ENCODE measurements at regions not wholly inside any gene's neighbourhood (a gene's known extent, or its start where the extent isn't known, plus 50 kb on each side); places are given as distances from the start of the nearest gene placed in this dataset.

DNA sequence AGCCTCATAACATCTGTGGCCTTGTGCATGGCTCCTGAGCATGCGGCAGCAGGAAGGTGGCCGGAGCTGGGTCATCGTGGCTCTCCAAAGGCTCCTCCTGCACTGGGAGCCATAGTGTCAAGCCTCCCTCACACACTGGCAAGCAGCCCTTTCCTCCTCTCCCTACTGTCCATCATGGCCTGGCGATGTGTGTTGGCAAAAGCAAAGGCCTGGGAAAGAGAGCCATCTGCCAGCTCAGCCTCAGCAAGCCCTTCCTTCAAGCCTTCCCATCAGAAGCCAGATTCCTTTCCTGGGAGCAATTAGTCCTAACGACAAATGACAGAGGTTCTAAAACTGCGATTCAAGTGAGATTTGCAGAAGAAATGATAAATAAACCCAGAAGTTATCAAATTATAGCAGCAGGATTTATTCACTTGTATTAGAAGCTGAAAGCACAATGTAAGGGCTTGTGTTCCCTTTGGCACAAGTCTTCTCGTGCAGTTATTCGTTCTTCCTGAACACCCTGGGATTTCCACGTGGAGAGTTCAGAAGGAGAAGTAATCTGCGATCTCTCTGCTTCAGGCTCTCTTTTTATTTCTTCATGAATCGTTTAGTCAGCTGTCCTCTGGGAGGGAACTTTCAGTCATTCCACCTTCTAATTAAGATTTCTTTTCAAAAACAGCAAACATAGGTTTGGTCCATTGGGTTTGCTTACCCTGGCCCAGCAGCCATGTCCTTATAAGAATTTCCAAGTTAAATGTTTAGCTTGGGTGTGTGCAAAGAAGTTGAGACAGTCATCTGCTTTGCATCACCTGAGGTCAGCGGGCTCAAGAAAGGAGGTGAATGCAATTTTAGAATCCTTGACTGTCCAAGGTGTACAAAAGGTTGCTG is 110.3 kb upstream of the TMC3 start:
- DNase-seq (ENCODE audit: low spot score) = no peak

DNA sequence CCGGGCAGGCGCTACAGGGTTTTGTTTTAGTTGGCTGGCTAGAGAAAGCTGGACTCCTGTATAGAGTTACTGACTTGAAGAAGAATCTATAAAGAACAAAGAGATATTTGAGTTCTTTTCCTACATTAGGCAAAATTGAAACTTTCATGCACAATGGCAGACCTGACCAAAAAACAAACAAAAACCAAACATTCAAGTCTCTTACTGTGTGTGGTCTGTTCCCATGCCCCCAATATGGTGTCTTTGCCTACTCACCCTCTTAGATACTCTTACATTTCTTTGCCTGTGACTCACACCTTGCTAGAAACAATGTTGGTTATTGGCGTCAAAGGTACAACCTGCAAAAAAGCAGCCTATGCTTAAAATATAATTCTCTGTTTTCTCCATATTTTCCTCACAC is 109.5 kb upstream of the TMC3 start:
- DNase-seq (ENCODE audit: low spot score) = no peak

DNA sequence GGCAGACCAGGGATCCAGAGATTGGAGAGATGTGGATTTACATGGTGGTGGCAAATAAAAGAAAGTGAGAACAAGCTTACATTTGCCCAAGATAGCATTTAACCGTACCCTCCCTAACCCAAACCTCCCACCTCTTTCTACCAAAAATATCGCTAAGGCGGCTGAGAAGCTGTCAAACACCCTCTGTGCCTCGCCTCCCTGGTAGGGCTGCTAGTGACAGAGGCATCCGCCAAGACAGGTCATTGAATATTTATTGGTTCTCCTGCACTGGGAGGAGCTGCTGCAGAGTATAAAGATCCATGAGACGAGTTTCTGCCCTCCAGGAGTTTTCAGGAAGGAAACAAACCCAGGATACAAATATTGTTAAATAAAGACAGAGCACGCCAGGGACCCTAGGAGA is 107.3 kb upstream of the TMC3 start:
- DNase-seq (ENCODE audit: low spot score) = no peak

DNA sequence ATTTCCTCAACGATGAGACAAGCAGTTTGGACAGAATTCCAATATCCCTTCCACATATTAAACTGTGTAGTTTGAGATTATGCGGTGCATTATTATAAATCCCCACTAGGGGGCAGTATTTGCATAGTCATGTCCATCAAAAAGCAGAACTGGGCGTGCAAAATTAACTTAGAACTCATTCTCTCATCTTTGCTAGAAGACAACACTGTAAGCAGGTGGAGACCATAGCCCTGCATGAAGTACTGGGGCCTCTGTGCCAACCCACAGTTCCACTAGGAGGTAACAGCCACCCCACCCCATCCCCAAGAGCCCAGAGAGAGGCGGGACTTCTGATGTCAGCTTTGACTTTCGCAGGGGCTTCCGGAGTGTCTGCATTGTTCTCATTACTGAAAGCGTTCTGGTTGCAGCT is 106.6 kb upstream of the TMC3 start:
- peak; percentile 53 for DNase-seq (ENCODE audit: low spot score)

DNA sequence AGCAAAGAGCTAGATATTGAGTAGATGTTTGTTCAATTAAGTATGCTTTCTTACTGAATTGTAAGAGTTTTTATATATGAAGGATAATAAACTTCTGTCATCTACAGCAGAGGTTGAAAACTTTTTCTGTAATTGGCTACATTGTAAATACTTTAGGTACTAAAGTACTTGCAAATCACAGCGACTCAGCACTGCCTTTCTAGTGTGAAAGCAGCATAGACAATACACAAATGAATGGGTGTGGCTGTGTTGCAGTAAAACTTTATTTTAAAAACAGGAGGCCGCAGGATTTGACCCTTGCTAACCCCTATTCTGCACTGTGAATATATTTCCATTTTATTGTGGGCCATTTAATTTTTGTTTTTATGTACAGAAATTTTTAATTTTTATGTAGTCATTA is 104.3 kb upstream of the TMC3 start:
- no peak for DNase-seq (ENCODE audit: low spot score)

DNA sequence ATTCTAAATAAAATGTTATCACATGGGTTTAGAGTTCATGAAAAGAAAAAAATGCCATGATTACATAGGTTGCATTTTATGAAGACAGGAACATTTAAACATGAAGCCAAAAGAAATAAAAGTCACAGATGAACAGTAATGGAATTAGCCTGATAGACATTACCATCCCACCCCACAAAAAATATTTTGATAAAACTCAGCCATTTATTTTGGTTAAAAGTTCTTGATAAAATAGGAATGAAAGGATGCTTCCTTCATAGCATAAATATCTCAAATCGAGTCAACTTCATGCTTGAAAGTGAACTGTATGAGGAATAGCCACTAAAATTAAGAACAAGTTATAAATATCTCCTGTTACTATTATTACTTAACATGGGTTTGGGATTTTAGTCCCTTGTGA is 101.9 kb upstream of the TMC3 start:
- no peak for DNase-seq (ENCODE audit: low spot score)

DNA sequence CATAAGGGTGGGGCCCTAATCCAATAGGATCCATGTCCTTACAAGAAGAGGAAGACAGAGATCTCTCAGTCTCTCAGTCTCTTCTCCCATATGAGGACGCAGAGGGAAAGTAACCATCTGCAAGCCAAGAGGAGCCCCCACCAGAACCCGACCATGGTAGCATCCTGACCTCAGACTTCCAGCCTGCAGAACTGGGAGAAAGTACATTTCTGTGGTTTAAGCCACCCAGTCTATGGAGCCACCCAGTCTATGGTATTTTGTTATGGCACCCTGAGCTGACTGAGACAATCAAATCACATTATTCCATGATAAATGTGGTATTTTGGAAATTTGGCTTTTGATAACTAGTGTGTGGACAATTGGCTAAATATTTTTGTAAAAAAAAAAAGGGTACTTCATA is 101.5 kb upstream of the TMC3 start:
- no peak for DNase-seq (ENCODE audit: low spot score)

DNA sequence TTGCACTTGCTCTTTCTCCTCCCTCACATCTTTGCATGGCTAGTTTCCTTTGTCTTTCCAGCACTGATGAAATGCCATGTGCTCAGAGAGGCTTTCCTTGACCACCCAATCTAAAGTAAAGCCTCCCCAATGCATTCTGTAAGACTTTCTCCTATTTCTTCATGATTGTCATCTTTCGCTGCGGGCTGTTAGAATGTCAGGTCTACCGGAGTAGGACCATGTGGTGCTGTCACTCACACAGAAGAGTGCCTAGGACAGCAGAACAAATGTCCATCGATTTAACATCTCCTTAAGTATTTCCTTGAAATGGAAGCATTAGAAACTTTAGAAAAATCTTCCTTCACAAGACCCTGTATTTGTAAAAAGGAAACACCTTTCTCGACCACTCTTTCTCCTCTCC is 99.9 kb upstream of the TMC3 start:
- no peak for DNase-seq (ENCODE audit: low spot score)

DNA sequence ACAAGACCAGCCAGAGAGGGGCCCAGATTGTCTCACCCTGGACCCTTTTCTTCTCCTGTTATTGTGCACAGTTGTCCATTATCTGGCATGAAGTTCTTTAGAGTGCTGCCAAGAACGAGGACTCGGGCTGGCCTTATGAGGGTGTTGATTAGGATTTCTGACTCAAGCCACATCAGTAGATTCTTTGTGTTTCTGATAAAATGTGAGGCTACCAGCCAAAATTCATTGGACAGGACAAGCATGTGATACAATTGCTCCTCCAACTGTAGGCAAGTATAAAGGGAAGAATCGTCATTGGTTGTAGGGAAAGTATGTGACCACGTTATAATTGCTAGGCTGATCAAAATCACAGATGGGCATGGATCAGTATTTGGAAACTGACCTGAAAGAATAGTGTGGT is 99.2 kb upstream of the TMC3 start:
- DNase-seq (ENCODE audit: low spot score) = no peak

DNA sequence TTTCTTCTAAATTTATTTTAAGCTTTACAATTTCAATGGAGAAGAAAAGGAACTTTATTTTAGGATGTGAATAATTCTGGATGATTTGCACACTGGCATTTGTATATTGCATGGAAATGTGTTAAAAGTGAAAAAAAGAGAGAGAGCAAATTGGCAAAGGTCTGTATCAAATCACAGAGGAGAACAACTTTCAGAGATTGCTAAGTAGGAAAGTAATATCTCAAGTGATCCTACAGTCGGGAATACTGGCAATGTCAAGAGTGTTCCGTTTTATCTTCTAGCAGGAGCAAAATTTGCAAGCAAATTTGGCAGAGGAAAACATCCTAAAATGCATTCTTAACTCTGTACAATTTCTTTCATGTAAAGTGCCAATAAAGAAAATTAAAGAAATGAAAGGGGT is 97.1 kb upstream of the TMC3 start:
- no peak for DNase-seq (ENCODE audit: low spot score)

DNA sequence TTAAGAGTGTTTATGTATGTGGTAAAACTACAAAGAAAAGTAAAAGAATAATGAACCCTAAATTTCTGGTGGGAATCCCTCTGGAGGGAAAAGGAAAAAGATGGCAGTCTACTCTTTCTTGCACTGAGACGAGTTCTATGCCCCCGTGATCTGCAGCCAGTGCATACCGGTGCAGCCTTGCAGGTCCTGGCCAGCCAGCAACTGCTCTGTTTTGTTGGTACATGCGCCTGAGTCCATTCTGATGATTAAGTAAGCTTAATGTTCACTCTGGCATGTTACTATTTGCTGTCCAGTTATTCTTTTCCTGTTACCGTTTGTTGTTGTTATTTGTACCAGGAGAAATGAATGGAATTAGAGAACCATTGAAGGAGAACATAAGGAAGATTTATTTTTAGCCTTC is 95.1 kb upstream of the TMC3 start:
- DNase-seq (ENCODE audit: low spot score) = no peak

DNA sequence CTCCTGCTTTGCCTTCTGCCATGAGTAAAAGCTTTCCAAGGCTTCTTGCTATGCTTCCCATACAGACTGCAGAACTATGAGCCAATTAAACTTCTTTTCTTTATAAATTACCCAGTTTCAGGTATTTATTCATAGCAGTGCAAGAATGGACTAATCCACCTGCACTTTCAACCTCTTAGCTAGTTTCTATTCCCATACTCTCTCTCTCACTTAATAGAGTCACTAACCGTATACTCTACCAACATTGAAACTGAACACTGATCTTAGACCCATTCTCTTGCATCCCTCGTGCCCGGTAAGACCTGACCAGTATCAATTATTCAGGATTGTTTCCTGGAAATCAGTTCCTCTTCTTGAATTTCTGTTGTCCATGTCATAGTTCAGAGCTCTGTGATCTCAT is 92.7 kb upstream of the TMC3 start:
- DNase-seq (ENCODE audit: low spot score) = no peak

DNA sequence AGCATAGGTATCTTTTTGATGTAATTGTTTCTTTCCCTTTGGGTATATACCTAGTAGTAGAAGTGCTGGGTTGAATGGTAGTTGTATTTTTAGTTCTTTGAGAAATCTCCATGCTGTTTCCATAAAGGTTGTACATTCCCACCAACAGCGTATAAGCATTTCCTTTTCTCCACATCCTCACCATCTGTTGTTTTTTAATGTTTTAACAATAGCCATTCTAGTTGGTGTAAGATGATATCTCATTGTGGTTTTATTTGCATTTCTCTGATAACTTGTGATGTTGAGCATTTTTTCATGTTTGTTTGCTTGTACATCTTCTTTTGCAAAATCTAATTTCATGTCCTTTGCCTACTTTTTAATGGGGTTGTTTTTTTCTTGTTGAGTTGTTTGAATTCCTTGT is 80.0 kb upstream of the TMC3 start:
- DNase-seq (ENCODE audit: low spot score) = no peak

DNA sequence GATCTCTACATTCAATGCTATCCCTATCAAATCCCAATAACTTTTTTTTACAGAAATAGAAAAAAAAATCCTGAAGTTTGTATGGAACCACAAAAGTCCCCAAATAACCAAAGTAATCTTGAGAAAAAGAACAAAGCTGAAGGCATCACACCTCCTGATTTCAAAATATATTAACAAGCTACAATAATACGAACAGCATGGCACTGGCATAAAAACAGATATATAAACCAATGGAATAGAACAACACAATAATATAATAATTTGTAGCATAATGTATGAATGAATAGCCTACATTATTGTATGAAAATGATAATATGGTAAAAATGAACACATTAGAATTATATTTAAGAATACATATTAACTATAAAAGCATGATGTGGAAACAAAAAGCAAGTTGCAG is 76.7 kb upstream of the TMC3 start:
- DNase-seq (ENCODE audit: low spot score) = no peak

DNA sequence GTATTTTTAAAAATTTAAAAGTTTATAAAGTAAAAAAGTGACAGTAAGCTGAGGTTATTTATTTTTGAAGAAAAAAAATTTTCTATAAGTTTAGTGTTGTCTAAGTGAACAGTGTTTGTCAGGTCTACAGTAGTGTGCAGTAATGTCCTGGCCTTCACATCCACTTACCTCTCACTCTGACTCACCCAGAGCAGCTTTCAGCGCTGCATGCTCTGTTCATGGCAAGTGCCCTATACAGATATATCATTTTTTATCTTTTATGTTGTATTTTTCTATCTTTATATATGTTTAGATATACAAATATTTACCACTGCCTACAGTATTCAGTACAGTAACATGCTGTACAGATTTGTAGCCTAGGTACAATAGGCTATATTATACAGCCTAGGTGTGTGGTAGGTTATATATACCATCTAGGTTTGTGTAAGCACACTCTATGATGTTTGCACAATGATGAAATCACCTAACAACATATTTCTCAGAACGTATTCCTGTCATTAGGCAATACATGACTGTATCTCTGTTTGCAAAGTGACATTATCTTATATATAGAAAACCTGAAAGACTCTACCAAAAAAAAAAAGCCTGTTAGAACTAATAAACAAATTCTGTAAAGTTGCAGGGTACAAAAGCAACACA is 75.9 kb upstream of the TMC3 start:
- no peak for DNase-seq (ENCODE audit: low spot score)

DNA sequence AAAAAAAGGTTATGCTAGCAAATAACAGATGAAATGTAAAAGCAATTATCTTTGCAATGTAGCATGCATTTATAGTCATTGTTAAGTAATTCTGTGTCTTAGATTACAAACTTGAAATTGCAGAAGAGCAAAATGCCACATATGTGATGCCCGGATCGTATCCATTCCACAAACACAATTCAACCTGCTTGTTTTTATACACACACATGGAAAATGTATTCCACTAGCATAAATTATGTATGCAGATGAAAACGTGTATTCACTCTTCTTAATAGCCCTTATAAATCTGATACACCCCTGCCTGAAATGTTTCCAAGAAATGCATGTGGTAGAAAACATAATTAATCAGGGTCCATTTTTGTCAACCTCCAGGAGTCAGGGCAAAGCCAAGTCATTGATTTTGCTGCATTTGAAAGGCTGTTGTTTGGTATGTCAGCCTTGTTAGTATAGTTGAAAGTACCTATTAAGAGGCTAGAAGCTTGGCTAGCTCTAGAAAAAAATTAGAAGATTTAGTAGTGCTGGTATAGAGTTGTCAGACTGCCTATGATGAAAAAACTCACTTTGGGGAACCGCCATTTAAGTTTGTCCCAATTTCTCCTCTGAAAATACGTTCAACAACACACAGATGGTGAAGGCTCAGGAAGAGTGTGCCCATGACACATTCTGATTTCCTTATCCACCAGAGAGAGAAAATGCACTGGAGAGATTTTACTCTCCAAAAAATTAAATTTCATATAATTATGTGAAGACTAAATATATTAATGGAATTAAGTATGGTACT is 69.2 kb upstream of the TMC3 start:
- DNase-seq (ENCODE audit: low spot score) = no peak

DNA sequence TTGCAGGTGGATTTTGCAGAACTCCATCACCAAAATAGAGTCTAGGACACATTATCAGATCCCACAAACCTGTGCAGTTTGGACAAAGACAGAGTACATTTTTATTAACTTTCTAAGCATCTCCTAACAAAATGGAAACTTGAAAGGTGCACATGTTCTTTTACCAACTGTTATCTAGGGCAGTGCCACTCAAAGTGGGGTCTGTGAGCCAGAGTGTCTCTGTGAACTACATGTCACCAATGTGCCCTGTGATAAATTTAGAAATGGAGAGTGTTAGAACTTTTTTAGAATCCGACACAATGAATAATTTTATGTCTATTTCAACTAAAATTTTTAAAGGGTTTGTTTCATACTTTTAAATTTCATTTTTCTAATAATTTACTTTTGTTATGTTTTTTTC is 68.4 kb upstream of the TMC3 start:
- DNase-seq (ENCODE audit: low spot score) = no peak

DNA sequence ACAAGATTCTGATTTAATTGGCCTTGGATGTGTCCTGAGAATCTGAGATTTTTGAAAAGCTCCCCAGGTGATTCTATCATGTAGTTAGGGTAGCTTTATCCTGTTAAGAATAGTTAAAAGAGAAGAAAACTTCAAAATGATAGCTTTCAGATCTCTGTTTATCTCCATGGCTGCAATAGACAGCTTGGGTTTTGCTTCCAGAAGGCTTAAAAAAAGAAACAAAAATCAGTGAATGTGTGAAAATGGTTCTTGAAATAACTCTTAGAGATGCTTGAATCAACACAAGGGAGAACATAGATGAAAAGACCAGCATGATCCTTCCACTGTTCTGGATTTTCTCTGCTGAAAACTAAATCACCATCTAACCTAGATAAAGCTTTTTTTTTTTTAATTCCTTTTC is 60.8 kb upstream of the TMC3 start:
- DNase-seq (ENCODE audit: low spot score) = no peak

DNA sequence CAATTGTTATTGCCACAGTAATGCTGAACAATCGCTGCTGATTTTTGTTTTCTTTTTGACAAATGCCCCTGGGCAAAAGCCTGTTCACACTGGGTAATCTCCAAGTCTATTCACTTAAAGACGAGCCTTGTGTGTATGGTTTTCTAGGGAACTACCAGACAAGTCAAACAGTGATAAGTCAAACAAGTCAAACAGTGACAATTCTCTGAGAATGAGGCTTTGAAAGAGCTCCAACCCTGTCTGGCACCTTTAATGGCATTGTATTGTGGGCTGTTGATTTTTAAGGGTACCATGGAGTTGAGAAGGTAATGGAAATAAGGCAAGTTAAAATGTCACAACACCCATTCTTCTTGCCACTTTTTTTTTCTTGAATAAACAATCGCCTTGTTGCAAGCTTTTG is 59.4 kb upstream of the TMC3 start:
- DNase-seq (ENCODE audit: low spot score) = no peak

DNA sequence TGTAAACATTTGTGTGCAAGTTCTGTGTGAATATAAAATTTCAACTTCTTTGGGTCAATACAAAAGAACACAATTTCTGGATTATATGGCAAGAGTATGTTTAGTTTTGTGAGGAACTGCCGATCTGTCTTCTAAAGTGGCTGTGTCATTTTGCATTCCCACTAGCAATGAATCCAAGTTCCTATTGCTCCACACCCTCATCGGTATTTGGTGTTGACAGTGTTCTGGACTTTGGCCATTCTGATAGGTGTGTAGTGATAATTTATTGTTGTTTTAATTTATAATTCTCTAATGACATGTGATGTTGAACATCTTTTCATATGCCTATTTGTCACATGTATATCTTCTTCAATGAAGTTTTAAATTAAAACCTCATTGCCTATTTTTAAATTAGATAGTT is 58.2 kb upstream of the TMC3 start:
- DNase-seq (ENCODE audit: low spot score) = no peak

DNA sequence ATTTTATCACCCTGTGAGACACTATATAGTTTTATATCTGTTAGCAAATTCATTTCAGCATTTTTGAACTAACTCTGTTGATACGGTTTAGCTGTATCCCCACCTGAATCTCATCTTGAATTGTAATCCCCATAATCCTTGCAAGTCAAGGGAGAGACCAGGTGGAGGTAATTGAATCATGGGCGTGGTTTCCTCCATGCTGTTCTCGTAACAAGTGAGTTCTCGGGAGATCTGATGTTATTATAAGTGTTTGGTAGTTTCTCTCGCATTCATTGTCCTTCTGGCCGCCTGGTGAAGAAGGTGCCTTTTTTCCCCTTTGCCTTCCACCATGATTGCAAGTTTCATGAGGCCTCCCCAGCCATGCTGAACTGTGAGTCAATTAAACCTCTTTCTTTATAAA is 53.2 kb upstream of the TMC3 start:
- no peak for DNase-seq (ENCODE audit: low spot score)

DNA sequence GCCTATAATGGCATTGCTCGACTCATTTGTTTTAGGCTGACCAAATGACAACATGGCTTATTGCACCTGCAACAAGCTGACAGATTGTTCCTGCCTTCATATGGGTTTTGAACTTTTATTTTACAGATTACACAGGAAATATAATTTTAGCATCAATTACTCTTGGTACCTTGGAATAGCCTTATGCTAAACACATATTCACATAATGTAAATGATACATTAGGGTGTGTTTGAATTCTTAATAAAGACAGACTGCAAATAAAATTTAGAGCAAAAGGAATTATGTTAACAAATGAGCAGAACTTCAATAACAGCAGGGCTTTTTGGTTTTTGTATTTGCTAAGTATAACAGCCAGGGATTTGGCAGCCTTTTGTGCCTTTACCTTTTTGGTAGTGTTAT is 51.9 kb upstream of the TMC3 start:
- no peak for DNase-seq (ENCODE audit: low spot score)

All from CD4-positive, alpha-beta T cell treated with Interleukin-15 for 4 hours (primary cell).